AG09319 (cell line): ENCODE measurements at regions not wholly inside any gene's neighbourhood (a gene's known extent, or its start where the extent isn't known, plus 50 kb on each side); places are given as distances from the start of the nearest gene placed in this dataset.

Experiments used
- DNase-seq: peaks from one replicate; pipeline ENCODE4 v3.0.0-alpha.2; 2010; ENCODE audit warnings: low read depth; ENCODE audit errors: extremely low read depth
- TF ChIP-seq, protein P1 (sequence below): IDR thresholded peaks from 2 replicates; pipeline ENCODE4 v1.5.1; 2011; ENCODE audit warnings: low read depth, mild to moderate bottlenecking, inconsistent platforms, low read length, moderate library complexity

DNA sequence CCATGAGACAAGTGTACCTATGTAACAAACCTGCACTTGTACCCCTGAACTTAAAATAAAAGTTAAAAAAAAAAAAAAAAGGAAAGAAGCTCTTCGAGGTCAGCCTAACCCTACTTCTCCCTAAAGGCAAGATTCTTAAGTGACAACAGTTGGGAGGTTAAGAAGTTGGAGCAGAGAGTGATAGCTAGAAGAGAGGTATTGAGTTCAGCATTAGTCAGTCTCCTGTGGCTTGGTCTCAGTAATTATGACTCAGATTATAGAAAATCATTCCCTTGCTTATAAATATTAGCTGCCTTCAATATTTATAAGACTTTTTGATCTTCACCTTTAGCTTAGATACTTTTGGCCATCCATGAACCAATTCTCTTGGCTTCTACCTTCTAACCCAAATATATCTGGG lies 926.8 kb upstream of the SLC39A10 start:
- DNase-seq: no peak
- TF ChIP-seq, protein P1, sequence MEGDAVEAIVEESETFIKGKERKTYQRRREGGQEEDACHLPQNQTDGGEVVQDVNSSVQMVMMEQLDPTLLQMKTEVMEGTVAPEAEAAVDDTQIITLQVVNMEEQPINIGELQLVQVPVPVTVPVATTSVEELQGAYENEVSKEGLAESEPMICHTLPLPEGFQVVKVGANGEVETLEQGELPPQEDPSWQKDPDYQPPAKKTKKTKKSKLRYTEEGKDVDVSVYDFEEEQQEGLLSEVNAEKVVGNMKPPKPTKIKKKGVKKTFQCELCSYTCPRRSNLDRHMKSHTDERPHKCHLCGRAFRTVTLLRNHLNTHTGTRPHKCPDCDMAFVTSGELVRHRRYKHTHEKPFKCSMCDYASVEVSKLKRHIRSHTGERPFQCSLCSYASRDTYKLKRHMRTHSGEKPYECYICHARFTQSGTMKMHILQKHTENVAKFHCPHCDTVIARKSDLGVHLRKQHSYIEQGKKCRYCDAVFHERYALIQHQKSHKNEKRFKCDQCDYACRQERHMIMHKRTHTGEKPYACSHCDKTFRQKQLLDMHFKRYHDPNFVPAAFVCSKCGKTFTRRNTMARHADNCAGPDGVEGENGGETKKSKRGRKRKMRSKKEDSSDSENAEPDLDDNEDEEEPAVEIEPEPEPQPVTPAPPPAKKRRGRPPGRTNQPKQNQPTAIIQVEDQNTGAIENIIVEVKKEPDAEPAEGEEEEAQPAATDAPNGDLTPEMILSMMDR: no peak

DNA sequence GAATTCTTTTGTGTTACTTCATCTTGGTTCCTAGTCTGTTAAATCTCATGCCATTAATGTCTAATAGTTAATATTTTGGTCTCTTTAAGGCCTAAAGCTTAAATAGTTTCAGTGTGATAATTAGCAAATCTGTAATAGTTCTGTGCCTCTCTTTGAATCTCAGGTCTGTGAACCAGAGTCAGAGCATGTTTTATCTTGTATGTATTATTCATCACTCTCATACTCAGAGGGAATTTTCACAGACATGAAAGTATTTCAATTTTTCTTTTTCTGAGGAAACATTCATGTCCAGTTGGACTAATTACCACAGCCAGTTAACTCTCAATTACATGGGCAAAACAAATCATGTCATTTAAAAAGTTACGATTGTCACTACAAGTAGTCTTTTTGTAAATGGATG lies 931.9 kb upstream of the SLC39A10 start:
- TF ChIP-seq, protein P1: no peak
- DNase-seq: no peak

DNA sequence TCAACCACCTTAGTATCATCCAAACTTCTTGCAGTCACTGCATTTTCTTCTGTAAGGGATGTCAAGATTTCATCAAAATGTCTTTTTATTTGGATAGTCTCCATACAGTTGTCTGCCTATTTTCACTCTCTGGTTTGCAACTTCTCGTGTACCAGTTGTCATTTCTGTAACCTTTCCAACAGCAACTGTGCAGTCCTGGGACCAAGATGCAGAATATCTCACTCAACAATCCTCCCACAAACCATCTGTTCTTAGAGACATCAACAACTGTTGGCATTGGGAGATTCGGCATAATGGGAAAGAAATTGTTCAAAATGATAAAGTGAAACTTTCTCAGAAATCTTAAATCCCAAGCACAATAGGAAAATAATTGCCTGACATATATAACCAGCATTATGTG lies 933.6 kb upstream of the SLC39A10 start:
- DNase-seq: no peak
- TF ChIP-seq, protein P1: no peak

DNA sequence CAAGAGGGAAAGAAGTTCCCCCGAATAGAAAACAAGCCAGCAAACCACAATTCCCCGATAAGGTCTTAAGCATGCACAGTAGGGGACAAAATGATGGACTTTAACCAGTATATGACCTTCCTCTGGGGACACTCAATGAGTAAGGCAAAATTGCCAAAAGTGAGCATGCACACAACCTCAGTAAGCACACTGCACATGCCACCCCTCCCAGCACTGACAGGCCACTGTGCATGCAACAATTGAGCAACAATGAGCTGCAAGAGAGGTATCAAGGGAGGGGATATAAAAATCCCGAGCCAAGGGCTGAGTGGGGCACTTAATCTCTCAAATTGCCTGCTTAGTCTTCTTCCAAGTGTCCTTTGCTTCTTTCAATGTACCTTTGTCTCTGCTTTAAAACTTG lies 935.8 kb upstream of the SLC39A10 start:
- TF ChIP-seq, protein P1: no peak
- DNase-seq: no peak

DNA sequence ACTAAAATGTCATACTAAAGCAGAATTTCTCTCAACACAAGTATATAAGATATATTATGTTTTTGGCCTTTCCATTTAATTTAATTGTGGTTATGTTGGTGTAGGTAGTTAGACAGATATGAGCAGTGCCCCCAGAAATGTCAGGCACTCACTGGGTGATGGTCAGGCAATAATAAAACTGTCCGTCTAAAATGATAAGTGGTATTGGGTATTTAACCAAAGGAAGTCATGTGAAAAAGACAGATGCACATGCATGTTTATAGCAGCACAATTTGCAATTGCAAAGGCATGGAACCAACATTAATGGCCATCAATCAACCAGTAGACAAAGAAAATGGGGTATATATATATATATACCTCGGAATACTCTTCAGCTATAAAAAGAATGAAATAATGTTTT lies 936.6 kb upstream of the SLC39A10 start:
- TF ChIP-seq, protein P1: no peak

DNA sequence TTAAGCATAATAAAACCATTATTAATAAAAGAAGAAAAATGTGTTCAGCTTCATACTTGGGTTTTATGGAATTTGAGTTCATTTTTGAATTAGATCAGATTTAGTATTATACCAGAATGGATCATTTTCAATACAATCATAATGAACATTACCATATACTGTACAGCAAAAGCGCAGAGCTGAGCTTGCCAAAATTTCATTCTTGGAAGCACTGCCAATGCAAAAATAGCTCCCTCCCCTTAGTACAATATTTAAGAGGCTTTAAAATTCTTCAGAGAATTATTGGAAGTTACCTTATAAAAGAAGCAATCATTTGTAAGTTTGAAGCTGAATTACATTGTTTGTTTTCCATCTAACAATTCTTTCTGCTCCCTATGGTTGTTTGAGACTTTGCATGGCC lies 938.1 kb upstream of the SLC39A10 start:
- TF ChIP-seq, protein P1: no peak
- DNase-seq: no peak

More for the DNA sequence above, 936.6 kb upstream of the SLC39A10 start:
- DNase-seq: no peak

DNA sequence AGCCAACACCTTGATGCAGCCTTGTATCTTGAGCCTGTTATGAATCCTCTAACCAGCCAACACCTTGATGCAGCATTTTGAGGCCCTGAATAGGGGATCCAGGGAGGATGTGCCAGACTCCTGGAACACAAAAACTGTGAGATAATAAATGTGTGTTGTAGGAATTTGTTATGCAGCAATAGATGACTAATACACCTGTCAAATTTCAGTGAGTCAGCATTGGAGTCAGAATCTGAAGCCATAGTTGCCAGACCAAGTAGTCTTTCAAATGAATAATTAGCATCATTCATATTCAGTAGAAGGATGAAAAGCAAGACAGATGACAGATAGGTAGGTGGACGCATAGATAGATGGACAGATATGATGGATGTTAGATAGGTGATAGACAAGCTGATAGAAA lies 942.5 kb upstream of the SLC39A10 start:
- TF ChIP-seq, protein P1: no peak
- DNase-seq: no peak
